ENCODE measurements at regions not wholly inside any gene's neighbourhood (a gene's known extent, or its start where the extent isn't known, plus 50 kb on each side); places are given as distances from the start of the nearest gene placed in this dataset.
"Not testable (repeated sequence)": the region's sequence is repeated elsewhere in the genome, so short reads cannot be mapped to it uniquely, and the experiment has no call there.

- DNase-seq: no peak
Measured at GRCh38 chr4:29966386-29966785, 753.8 kb upstream of the PCDH7 start.

- DNase-seq: no peak
Measured at GRCh38 chr4:29970626-29971025, 749.5 kb upstream of the PCDH7 start.

GRCh38 chr4:29972121-29972520 is 748.0 kb upstream of the PCDH7 start:
- no peak for DNase-seq

GRCh38 chr4:29983890-29984289 is 736.3 kb upstream of the PCDH7 start:
- DNase-seq: no peak

- no peak for DNase-seq
Measured at GRCh38 chr4:30001628-30002027, 718.5 kb upstream of the PCDH7 start.

GRCh38 chr4:30002341-30002740 is 717.8 kb upstream of the PCDH7 start:
- no peak for DNase-seq

- DNase-seq: no peak
Measured at GRCh38 chr4:30005995-30006394, 714.2 kb upstream of the PCDH7 start.

GRCh38 chr4:30024526-30024925 is 695.6 kb upstream of the PCDH7 start:
- no peak for DNase-seq

GRCh38 chr4:30028826-30029225 is 691.3 kb upstream of the PCDH7 start:
- DNase-seq: no peak

- no peak for DNase-seq
Measured at GRCh38 chr4:30056016-30056766, 664.0 kb upstream of the PCDH7 start.

- no peak for DNase-seq
Measured at GRCh38 chr4:30068234-30068633, 651.9 kb upstream of the PCDH7 start.

GRCh38 chr4:30073011-30073710 is 647.0 kb upstream of the PCDH7 start:
- no peak for DNase-seq

- not testable (repeated sequence) for DNase-seq
Measured at GRCh38 chr4:30092420-30093128, 627.6 kb upstream of the PCDH7 start.

- DNase-seq: no peak
Measured at GRCh38 chr4:30094887-30095286, 625.3 kb upstream of the PCDH7 start.

- no peak for DNase-seq
Measured at GRCh38 chr4:30103455-30103854, 616.7 kb upstream of the PCDH7 start.

GRCh38 chr4:30116401-30116800 is 603.8 kb upstream of the PCDH7 start:
- DNase-seq: no peak

GRCh38 chr4:30117433-30117832 is 602.7 kb upstream of the PCDH7 start:
- DNase-seq: no peak

- DNase-seq: no peak
Measured at GRCh38 chr4:30122711-30123110, 597.5 kb upstream of the PCDH7 start.

- not testable (repeated sequence) for DNase-seq
Measured at GRCh38 chr4:30124621-30125020, 595.5 kb upstream of the PCDH7 start.

GRCh38 chr4:30125868-30126267 is 594.3 kb upstream of the PCDH7 start:
- no peak for DNase-seq

GRCh38 chr4:30126351-30126750 is 593.8 kb upstream of the PCDH7 start:
- DNase-seq: no peak

GRCh38 chr4:30148828-30149227 is 571.3 kb upstream of the PCDH7 start:
- not testable (repeated sequence) for DNase-seq

GRCh38 chr4:30149539-30149938 is 570.6 kb upstream of the PCDH7 start:
- not testable (repeated sequence) for DNase-seq

GRCh38 chr4:30153427-30153826 is 566.7 kb upstream of the PCDH7 start:
- no peak for DNase-seq

All from GDM1 (cell line).